CD4-positive, CD25-positive, alpha-beta regulatory T cell (primary cell): ENCODE measurements at regions not wholly inside any gene's neighbourhood (a gene's known extent, or its start where the extent isn't known, plus 50 kb on each side); places are given as distances from the start of the nearest gene placed in this dataset.

Source experiments
- ATAC-seq, 2 donors: fragments of 150-1000 bp; cut with Tn5 transposase; one replicate each; pipeline ENCODE4 v1.10.0; 2021; ENCODE audit warnings: low read depth in 2 of 2, moderate number of reproducible peaks in 2 of 2, moderate library complexity in 1 of 2
- DNase-seq, 3 donors: peaks; one replicate each; pipeline versions ENCODE4 v3.0.0 to v3.0.0-alpha.2; 2012 to 2022; ENCODE audit warnings: mixed read lengths in 1 of 3
- H3K27ac ChIP-seq: one replicate; pipeline ENCODE4 v1.7.0; 2013; ENCODE audit warnings: mild to moderate bottlenecking, low read length; ENCODE audit not compliant: insufficient read depth, poor library complexity, severe bottlenecking
- H3K27me3 ChIP-seq: one replicate; pipeline ENCODE4 v1.7.0; 2013; ENCODE audit warnings: low read length; ENCODE audit not compliant: control insufficient read depth, insufficient read depth
- H3K36me3 ChIP-seq: one replicate; pipeline ENCODE4 v1.7.0; 2013; ENCODE audit warnings: mild to moderate bottlenecking, low read length, moderate library complexity; ENCODE audit not compliant: control insufficient read depth, insufficient read depth
- H3K4me1 ChIP-seq: 2 replicates; pipeline ENCODE4 v1.7.0; 2013; ENCODE audit warnings: mild to moderate bottlenecking, low read length; ENCODE audit not compliant: insufficient read depth, control insufficient read depth, poor library complexity, severe bottlenecking
- H3K4me3 ChIP-seq: one replicate; pipeline ENCODE4 v1.7.0; 2013; ENCODE audit warnings: low read depth, mild to moderate bottlenecking, low read length, moderate library complexity
- H3K9me3 ChIP-seq, 2 experiments: 1 replicate in 1 of 2; 2 replicates in 1 of 2; pipeline ENCODE4 v1.7.0; 2013; ENCODE audit warnings: low read length in 2 of 2, mild to moderate bottlenecking in 1 of 2, moderate library complexity in 1 of 2; ENCODE audit not compliant: control insufficient read depth in 2 of 2
- H3K27ac Mint-ChIP-seq, 3 donors: one replicate each; pipeline ENCODE4 v1.8.0; 2020 to 2022; ENCODE audit warnings: mild to moderate bottlenecking in 3 of 3, mixed read lengths in 3 of 3, moderate library complexity in 2 of 3
- H3K27me3 Mint-ChIP-seq: one replicate; pipeline ENCODE4 v1.8.0; 2022; ENCODE audit warnings: mild to moderate bottlenecking, mixed read lengths
- H3K36me3 Mint-ChIP-seq: one replicate; pipeline ENCODE4 v1.8.0; 2020; ENCODE audit warnings: mixed read lengths
- H3K4me1 Mint-ChIP-seq, 4 donors: one replicate each; pipeline ENCODE4 v1.8.0; 2020 to 2022; ENCODE audit warnings: mixed read lengths in 4 of 4, mild to moderate bottlenecking in 1 of 4
- H3K4me3 Mint-ChIP-seq, 4 donors: one replicate each; pipeline ENCODE4 v1.8.0; 2020 to 2022; ENCODE audit warnings: mild to moderate bottlenecking in 4 of 4, mixed read lengths in 4 of 4, moderate library complexity in 3 of 4
- H3K9me3 Mint-ChIP-seq, 7 donors: one replicate each; pipeline ENCODE4 v1.8.0; 2020 to 2022; ENCODE audit warnings: mixed read lengths in 7 of 7, mild to moderate bottlenecking in 3 of 7, moderate library complexity in 2 of 7

GRCh38 chr4:24032371-24032989, 142.6 kb upstream of the PPARGC1A start:
- Histone ChIP-seq H3K4me3 (no peak overlapping the region), H3K27me3 (no peaks in the 10 kb centered on the region), H3K9me3 (no peaks in the 10 kb centered on the region), H3K4me1 (no peaks in the 10 kb centered on the region), H3K36me3 (no peaks in the 10 kb centered on the region), H3K27ac (no peak overlapping the region)
- DNase-seq: peak in 1 of 3 donors; percentile 1
- no peak for ATAC-seq
- Mint-ChIP-seq H3K27ac (no peak overlapping the region), H3K9me3 (peaks cover 0 to 4% (median 0%) of the 10 kb centered on the region in 7 donors), H3K36me3 (no peaks in the 10 kb centered on the region), H3K27me3 (no peaks in the 10 kb centered on the region), H3K4me1 (no peaks in the 10 kb centered on the region), H3K4me3 (no peak overlapping the region)

- Histone ChIP-seq H3K27me3 (no peaks in the 10 kb centered on the region), H3K4me1 (no peaks in the 10 kb centered on the region), H3K4me3 (no peak overlapping the region), H3K9me3 (no peaks in the 10 kb centered on the region), H3K27ac (no peak overlapping the region), H3K36me3 (no peaks in the 10 kb centered on the region)
- no peak overlapping the region for H3K4me3 Mint-ChIP-seq
- no peaks in the 10 kb centered on the region for H3K27me3 Mint-ChIP-seq
- no peak overlapping the region for H3K27ac Mint-ChIP-seq
- peaks cover 0 to under 1% (median 0%) of the 10 kb centered on the region in 7 donors for H3K9me3 Mint-ChIP-seq
- DNase-seq (no peak), ATAC-seq (no peak)
- no peaks in the 10 kb centered on the region for H3K36me3 Mint-ChIP-seq
- H3K4me1 Mint-ChIP-seq: no peaks in the 10 kb centered on the region
These were observed 136.7 kb upstream of the PPARGC1A start for GRCh38 chr4:24026596-24026995.

GRCh38 chr4:24024605-24025004, 134.8 kb upstream of the PPARGC1A start:
- Histone ChIP-seq H3K27ac (no peak overlapping the region), H3K27me3 (no peaks in the 10 kb centered on the region), H3K4me3 (no peak overlapping the region), H3K9me3 (no peaks in the 10 kb centered on the region), H3K4me1 (no peaks in the 10 kb centered on the region), H3K36me3 (no peaks in the 10 kb centered on the region)
- ATAC-seq (no peak), DNase-seq (no peak)
- Mint-ChIP-seq H3K4me3 (no peak overlapping the region), H3K27ac (no peak overlapping the region), H3K27me3 (no peaks in the 10 kb centered on the region), H3K36me3 (no peaks in the 10 kb centered on the region), H3K9me3 (peaks cover 0 to 1% (median 0%) of the 10 kb centered on the region in 7 donors), H3K4me1 (no peaks in the 10 kb centered on the region)

GRCh38 chr4:24024157-24024556, 134.3 kb upstream of the PPARGC1A start:
- Mint-ChIP-seq H3K4me3 (no peak overlapping the region), H3K27ac (no peak overlapping the region), H3K9me3 (peaks cover 0 to 1% (median 0%) of the 10 kb centered on the region in 7 donors), H3K36me3 (no peaks in the 10 kb centered on the region), H3K4me1 (no peaks in the 10 kb centered on the region), H3K27me3 (no peaks in the 10 kb centered on the region)
- ATAC-seq (no peak), DNase-seq (no peak)
- H3K36me3 ChIP-seq: no peaks in the 10 kb centered on the region
- no peaks in the 10 kb centered on the region for H3K4me1 ChIP-seq
- H3K9me3 ChIP-seq: no peaks in the 10 kb centered on the region
- H3K4me3 ChIP-seq: no peak overlapping the region
- H3K27ac ChIP-seq: no peak overlapping the region
- no peaks in the 10 kb centered on the region for H3K27me3 ChIP-seq

- Mint-ChIP-seq H3K4me1 (no peaks in the 10 kb centered on the region), H3K36me3 (no peaks in the 10 kb centered on the region), H3K27me3 (no peaks in the 10 kb centered on the region), H3K9me3 (peaks cover 0 to 4% (median 0%) of the 10 kb centered on the region in 7 donors), H3K27ac (no peak overlapping the region), H3K4me3 (no peak overlapping the region)
- H3K36me3 ChIP-seq: no peaks in the 10 kb centered on the region
- H3K27ac ChIP-seq: no peak overlapping the region
- DNase-seq: no peak
- ATAC-seq: no peak
- H3K4me3 ChIP-seq: no peak overlapping the region
- no peaks in the 10 kb centered on the region for H3K27me3 ChIP-seq
- H3K9me3 ChIP-seq: no peaks in the 10 kb centered on the region
- no peaks in the 10 kb centered on the region for H3K4me1 ChIP-seq
These were observed 125.9 kb upstream of the PPARGC1A start for GRCh38 chr4:24015782-24016181.

GRCh38 chr4:24013668-24014422, 124.0 kb upstream of the PPARGC1A start:
- H3K27ac Mint-ChIP-seq: no peak overlapping the region
- H3K27ac ChIP-seq: no peak overlapping the region

GRCh38 chr4:24010994-24011393, 121.1 kb upstream of the PPARGC1A start:
- Histone ChIP-seq H3K9me3 (no peaks in the 10 kb centered on the region), H3K4me1 (no peaks in the 10 kb centered on the region), H3K4me3 (no peak overlapping the region), H3K27ac (no peak overlapping the region), H3K27me3 (no peaks in the 10 kb centered on the region), H3K36me3 (no peaks in the 10 kb centered on the region)
- peaks cover 0 to 4% (median 0%) of the 10 kb centered on the region in 7 donors for H3K9me3 Mint-ChIP-seq
- H3K4me1 Mint-ChIP-seq: no peaks in the 10 kb centered on the region
- no peak overlapping the region for H3K4me3 Mint-ChIP-seq
- ATAC-seq (no peak), DNase-seq (no peak)
- H3K36me3 Mint-ChIP-seq: no peaks in the 10 kb centered on the region
- H3K27me3 Mint-ChIP-seq: no peaks in the 10 kb centered on the region
- no peak overlapping the region for H3K27ac Mint-ChIP-seq

More at GRCh38 chr4:24013668-24014422, 124.0 kb upstream of the PPARGC1A start:
- no peaks in the 10 kb centered on the region for H3K9me3 ChIP-seq
- no peak for DNase-seq
- no peaks in the 10 kb centered on the region for H3K36me3 ChIP-seq
- Mint-ChIP-seq H3K27me3 (no peaks in the 10 kb centered on the region), H3K36me3 (no peaks in the 10 kb centered on the region), H3K9me3 (peaks cover 0 to 4% (median 0%) of the 10 kb centered on the region in 7 donors), H3K4me1 (no peaks in the 10 kb centered on the region), H3K4me3 (no peak overlapping the region)
- no peak overlapping the region for H3K4me3 ChIP-seq
- no peaks in the 10 kb centered on the region for H3K27me3 ChIP-seq
- no peaks in the 10 kb centered on the region for H3K4me1 ChIP-seq
- ATAC-seq: no peak

- no peak for ATAC-seq
- H3K27ac Mint-ChIP-seq: no peak overlapping the region
- no peaks in the 10 kb centered on the region for H3K27me3 Mint-ChIP-seq
- no peaks in the 10 kb centered on the region for H3K36me3 Mint-ChIP-seq
- H3K4me1 Mint-ChIP-seq: no peaks in the 10 kb centered on the region
- no peaks in the 10 kb centered on the region for H3K4me1 ChIP-seq
- H3K4me3 Mint-ChIP-seq: no peak overlapping the region
- H3K27me3 ChIP-seq: no peaks in the 10 kb centered on the region
- no peaks in the 10 kb centered on the region for H3K36me3 ChIP-seq
- DNase-seq: no peak
- H3K9me3 ChIP-seq: no peaks in the 10 kb centered on the region
- H3K9me3 Mint-ChIP-seq: peaks cover 0 to 4% (median 0%) of the 10 kb centered on the region in 7 donors
- no peak overlapping the region for H3K27ac ChIP-seq
- no peak overlapping the region for H3K4me3 ChIP-seq
These were observed 120.7 kb upstream of the PPARGC1A start for GRCh38 chr4:24010573-24010972.
